ENCODE measurements at regions not wholly inside any gene's neighbourhood (a gene's known extent, or its start where the extent isn't known, plus 50 kb on each side); places are given as distances from the start of the nearest gene placed in this dataset.
"Not testable (repeated sequence)": the region's sequence is repeated elsewhere in the genome, so short reads cannot be mapped to it uniquely, and the experiment has no call there.

GRCh38 chrX:109040057-109040456 lies 303.7 kb upstream of the IRS4 start:
- ChIA-PET CTCF (no interaction called here), POLR2A (no interaction called here)
- no peak for DNase-seq (ENCODE audit: low read depth, low spot score)
- no peak overlapping the region for H3K4me3 ChIP-seq (ENCODE audit: low read depth, low read length)
- TF ChIP-seq, protein P1, sequence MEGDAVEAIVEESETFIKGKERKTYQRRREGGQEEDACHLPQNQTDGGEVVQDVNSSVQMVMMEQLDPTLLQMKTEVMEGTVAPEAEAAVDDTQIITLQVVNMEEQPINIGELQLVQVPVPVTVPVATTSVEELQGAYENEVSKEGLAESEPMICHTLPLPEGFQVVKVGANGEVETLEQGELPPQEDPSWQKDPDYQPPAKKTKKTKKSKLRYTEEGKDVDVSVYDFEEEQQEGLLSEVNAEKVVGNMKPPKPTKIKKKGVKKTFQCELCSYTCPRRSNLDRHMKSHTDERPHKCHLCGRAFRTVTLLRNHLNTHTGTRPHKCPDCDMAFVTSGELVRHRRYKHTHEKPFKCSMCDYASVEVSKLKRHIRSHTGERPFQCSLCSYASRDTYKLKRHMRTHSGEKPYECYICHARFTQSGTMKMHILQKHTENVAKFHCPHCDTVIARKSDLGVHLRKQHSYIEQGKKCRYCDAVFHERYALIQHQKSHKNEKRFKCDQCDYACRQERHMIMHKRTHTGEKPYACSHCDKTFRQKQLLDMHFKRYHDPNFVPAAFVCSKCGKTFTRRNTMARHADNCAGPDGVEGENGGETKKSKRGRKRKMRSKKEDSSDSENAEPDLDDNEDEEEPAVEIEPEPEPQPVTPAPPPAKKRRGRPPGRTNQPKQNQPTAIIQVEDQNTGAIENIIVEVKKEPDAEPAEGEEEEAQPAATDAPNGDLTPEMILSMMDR (IDR thresholded peaks at IDR 0.05; ENCODE audit: insufficient read depth, low read length, missing control alignments) = no peak

DNA sequence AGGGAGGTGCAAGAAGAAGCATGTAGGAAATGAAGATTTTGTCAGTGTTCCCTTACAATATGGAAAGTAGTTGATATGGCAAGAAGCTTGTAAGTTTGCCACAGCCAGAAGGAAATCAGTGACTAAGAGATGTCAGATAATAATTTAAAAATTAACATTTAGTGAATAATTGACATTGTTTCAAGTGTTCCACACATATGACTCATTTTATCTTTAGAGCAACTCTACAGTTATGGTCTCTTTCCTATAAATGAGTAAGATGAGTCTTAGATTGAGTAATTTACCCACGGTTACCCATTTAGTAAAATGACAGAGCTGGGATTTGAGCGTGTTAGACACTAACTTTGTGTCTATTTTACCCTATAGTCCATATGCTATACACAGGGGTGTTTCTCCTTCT lies 300.3 kb upstream of the IRS4 start:
- H3K4me3 ChIP-seq (ENCODE audit: low read depth, low read length) = no peak overlapping the region
- TF ChIP-seq, protein P1 (IDR thresholded peaks at IDR 0.05; ENCODE audit: insufficient read depth, low read length, missing control alignments) = no peak
- ChIA-PET POLR2A (no interaction called here), CTCF (no interaction called here)
- DNase-seq (ENCODE audit: low read depth, low spot score) = no peak

GRCh38 chrX:108993909-108994308 lies 257.5 kb upstream of the IRS4 start:
- TF ChIP-seq, protein P1 (IDR thresholded peaks at IDR 0.05; ENCODE audit: insufficient read depth, low read length, missing control alignments) = no peak
- CTCF ChIA-PET = no interaction called here
- H3K4me3 ChIP-seq (ENCODE audit: low read depth, low read length) = no peak overlapping the region
- POLR2A ChIA-PET = no interaction called here
- no peak for DNase-seq (ENCODE audit: low read depth, low spot score)

DNA sequence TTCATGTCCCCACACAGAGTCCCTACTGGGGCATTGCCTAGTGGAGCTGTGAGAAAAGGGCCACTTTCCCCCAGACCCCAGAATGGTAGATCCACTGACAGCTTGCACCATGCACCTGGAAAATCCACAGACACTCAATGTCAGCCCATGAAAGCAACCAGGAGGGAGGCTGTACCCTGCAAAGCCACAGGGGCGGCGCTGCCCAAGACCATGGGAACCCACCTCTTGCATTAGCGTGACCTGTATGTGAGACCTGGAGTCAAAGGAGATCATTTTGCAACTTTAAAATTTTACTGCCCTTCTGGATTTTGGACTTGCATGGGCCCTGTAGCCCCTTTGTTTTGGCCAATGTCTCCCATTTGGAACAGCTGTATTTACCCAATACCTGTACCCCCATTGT lies 236.5 kb upstream of the IRS4 start:
- POLR2A ChIA-PET; CTCF ChIA-PET; H3K4me3 ChIP-seq (ENCODE audit: low read depth, low read length); DNase-seq (ENCODE audit: low read depth, low spot score): not testable (repeated sequence)

DNA sequence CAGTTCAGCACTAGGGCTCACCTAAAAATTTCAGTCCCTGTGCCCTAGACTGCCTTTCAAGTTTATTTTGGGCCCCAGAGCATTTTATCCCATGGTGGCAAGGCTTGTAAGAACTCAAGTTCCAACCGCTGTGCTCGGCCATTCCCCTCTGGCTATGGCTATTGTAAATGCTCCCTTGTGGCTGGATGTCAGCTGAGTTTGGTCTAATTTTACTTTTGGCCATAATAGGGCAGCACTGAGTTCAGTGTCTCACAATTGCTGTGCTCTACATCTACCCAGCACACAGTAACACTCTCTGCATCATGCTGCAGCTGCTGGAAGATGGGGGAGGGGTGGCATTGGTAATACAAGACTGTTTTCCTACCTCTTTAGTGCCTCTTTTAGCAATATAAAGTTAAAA lies 210.8 kb upstream of the IRS4 start:
- ChIA-PET POLR2A (no interaction called here), CTCF (no interaction called here)
- no peak for DNase-seq (ENCODE audit: low read depth, low spot score)
- TF ChIP-seq, protein P1 (IDR thresholded peaks at IDR 0.05; ENCODE audit: insufficient read depth, low read length, missing control alignments) = no peak
- H3K4me3 ChIP-seq (ENCODE audit: low read depth, low read length) = no peak overlapping the region

DNA sequence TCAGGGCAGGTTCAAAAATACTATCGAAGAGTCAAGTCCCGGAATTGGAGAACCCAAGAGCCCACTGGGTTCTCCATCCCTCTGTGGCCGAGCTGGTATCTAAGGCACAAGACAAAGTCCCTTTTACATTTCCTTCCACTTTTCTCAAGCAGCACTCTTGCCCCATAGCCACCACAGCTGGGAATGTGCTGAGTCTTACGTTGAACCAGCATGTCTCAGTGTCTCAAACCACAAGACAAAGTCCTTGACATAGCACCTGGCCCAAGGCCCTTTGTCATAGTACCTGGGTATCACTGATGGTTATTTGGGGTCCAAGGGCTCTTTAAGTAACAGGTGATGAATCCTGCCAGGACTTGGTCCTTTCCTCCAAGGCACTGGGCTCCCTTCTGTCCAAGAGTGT lies 210.2 kb upstream of the IRS4 start:
- POLR2A ChIA-PET = no interaction called here
- no peak overlapping the region for H3K4me3 ChIP-seq (ENCODE audit: low read depth, low read length)
- CTCF ChIA-PET = no interaction called here
- TF ChIP-seq, protein P1 (IDR thresholded peaks at IDR 0.05; ENCODE audit: insufficient read depth, low read length, missing control alignments) = no peak
- DNase-seq (ENCODE audit: low read depth, low spot score) = no peak

- ChIA-PET CTCF (no interaction called here), POLR2A (no interaction called here)
- no peak for DNase-seq (ENCODE audit: low read depth, low spot score)
- no peak overlapping the region for H3K4me3 ChIP-seq (ENCODE audit: low read depth, low read length)
- TF ChIP-seq, protein P1 (IDR thresholded peaks at IDR 0.05; ENCODE audit: insufficient read depth, low read length, missing control alignments) = no peak
These were observed 209.6 kb upstream of the IRS4 start for GRCh38 chrX:108945883-108946523.

Data from AG04449 (cell line).